HG03575 (cell line): ENCODE measurements at regions not wholly inside any gene's neighbourhood (a gene's known extent, or its start where the extent isn't known, plus 50 kb on each side); places are given as distances from the start of the nearest gene placed in this dataset.

ENCODE experiments used
- ATAC-seq: cut with Tn5 transposase; IDR thresholded peaks from one replicate; pipeline ENCODE4 v1.9.1; 2021; ENCODE audit not compliant: unreplicated experiment, insufficient number of reproducible peaks, low FRiP score; ENCODE audit errors: extremely low read depth

GRCh38 chr3:147895509-147895908 is 486.3 kb downstream of the ZIC1 start:
- ATAC-seq, result no peak

GRCh38 chr3:147900851-147901250 is 491.7 kb downstream of the ZIC1 start:
- ATAC-seq, result no peak

GRCh38 chr3:147903026-147903425 is 493.9 kb downstream of the ZIC1 start:
- no peak for ATAC-seq

- ATAC-seq, result no peak
Observed at GRCh38 chr3:147904421-147904820, 495.3 kb downstream of the ZIC1 start.

GRCh38 chr3:147906285-147906684 is 497.1 kb downstream of the ZIC1 start:
- no peak for ATAC-seq

- ATAC-seq, result no peak
Observed at GRCh38 chr3:147914532-147914931, 505.4 kb downstream of the ZIC1 start.

- ATAC-seq, result no peak
Observed at GRCh38 chr3:147915057-147915456, 505.9 kb downstream of the ZIC1 start.

GRCh38 chr3:147919496-147919895 is 510.3 kb downstream of the ZIC1 start:
- ATAC-seq, result no peak

- ATAC-seq, result no peak
Observed at GRCh38 chr3:147921051-147921450, 511.9 kb downstream of the ZIC1 start.

- no peak for ATAC-seq
Observed at GRCh38 chr3:147924755-147925154, 515.6 kb downstream of the ZIC1 start.

GRCh38 chr3:147925272-147925671 is 516.1 kb downstream of the ZIC1 start:
- no peak for ATAC-seq

GRCh38 chr3:147930232-147930807 is 521.2 kb downstream of the ZIC1 start:
- ATAC-seq, result no peak

- no peak for ATAC-seq
Observed at GRCh38 chr3:147934451-147935180, 525.5 kb downstream of the ZIC1 start.

GRCh38 chr3:147937341-147937740 is 528.2 kb downstream of the ZIC1 start:
- ATAC-seq, result no peak

- no peak for ATAC-seq
Observed at GRCh38 chr3:147937891-147938290, 528.7 kb downstream of the ZIC1 start.

- no peak for ATAC-seq
Observed at GRCh38 chr3:147939425-147939824, 530.3 kb downstream of the ZIC1 start.

- no peak for ATAC-seq
Observed at GRCh38 chr3:147939839-147940238, 530.7 kb downstream of the ZIC1 start.

- no peak for ATAC-seq
Observed at GRCh38 chr3:147940405-147941193, 531.4 kb downstream of the ZIC1 start.

- no peak for ATAC-seq
Observed at GRCh38 chr3:147941969-147942368, 532.8 kb downstream of the ZIC1 start.

GRCh38 chr3:147943265-147943945 is 534.2 kb downstream of the ZIC1 start:
- no peak for ATAC-seq
